Osteoblast (primary cell): ENCODE measurements at regions not wholly inside any gene's neighbourhood (a gene's known extent, or its start where the extent isn't known, plus 50 kb on each side); places are given as distances from the start of the nearest gene placed in this dataset.

ENCODE experiments used
- DNase-seq: peaks from one replicate; pipeline ENCODE4 v3.0.0; 2011; ENCODE audit warnings: low spot score, mixed read lengths; ENCODE audit not compliant: insufficient read length; ENCODE audit errors: missing footprints
- H2AFZ ChIP-seq: 2 replicates; pipeline ENCODE4 v1.6.0; 2011; ENCODE audit warnings: mild to moderate bottlenecking, low read length
- H3K27ac ChIP-seq: 2 replicates; pipeline ENCODE4 v1.5.1; 2011; ENCODE audit warnings: mild to moderate bottlenecking, low read depth, low read length, moderate library complexity
- H3K27me3 ChIP-seq: 2 replicates; pipeline ENCODE4 v1.6.0; 2012; ENCODE audit warnings: mild to moderate bottlenecking, control low read depth, inconsistent platforms, low read length, moderate library complexity; ENCODE audit not compliant: insufficient read depth
- H3K36me3 ChIP-seq: 2 replicates; pipeline ENCODE4 v1.5.1; 2011; ENCODE audit warnings: mild to moderate bottlenecking, low read length, control low read depth, moderate library complexity; ENCODE audit not compliant: insufficient read depth
- H3K4me1 ChIP-seq: 2 replicates; pipeline ENCODE4 v1.5.1; 2011; ENCODE audit warnings: mild to moderate bottlenecking, low read length, control low read depth, moderate library complexity; ENCODE audit not compliant: insufficient read depth
- H3K4me2 ChIP-seq: 2 replicates; pipeline ENCODE4 v1.6.0; 2011; ENCODE audit warnings: mild to moderate bottlenecking, low read length; ENCODE audit not compliant: insufficient read depth
- H3K4me3 ChIP-seq: fragments of 200-600 bp; sonication (generic); 3 replicates; pipeline ENCODE4 v1.5.1; 2012; ENCODE audit warnings: mild to moderate bottlenecking, low read length, inconsistent platforms; ENCODE audit not compliant: insufficient read depth
- H3K79me2 ChIP-seq: 2 replicates; pipeline ENCODE4 v1.6.0; 2012; ENCODE audit warnings: mild to moderate bottlenecking, low read length, control low read depth, inconsistent platforms; ENCODE audit not compliant: insufficient read depth
- H3K9me3 ChIP-seq: 2 replicates; pipeline ENCODE4 v1.5.1; 2011; ENCODE audit warnings: low read depth, low read length, control low read depth
- H4K20me1 ChIP-seq: 2 replicates; pipeline ENCODE4 v1.6.0; 2012; ENCODE audit warnings: mild to moderate bottlenecking, low read length, control low read depth; ENCODE audit not compliant: insufficient read depth
- CTCF ChIP-seq: IDR thresholded peaks from 2 replicates; pipeline ENCODE4 v1.5.1; 2011; ENCODE audit warnings: mild to moderate bottlenecking, low read depth, low read length, moderate library complexity; ENCODE audit errors: extremely low read depth

- no peaks in the 10 kb centered on the region for H3K4me1 ChIP-seq
- H3K36me3 ChIP-seq = no peaks in the 10 kb centered on the region
- H3K9me3 ChIP-seq = no peaks in the 10 kb centered on the region
- peaks cover 3% of the 10 kb centered on the region for H3K27me3 ChIP-seq
- H3K27ac ChIP-seq = no peak overlapping the region
- no peak overlapping the region for H3K4me2 ChIP-seq
- no peak overlapping the region for H2AFZ ChIP-seq
- H3K4me3 ChIP-seq = no peak overlapping the region
- no peak for TF ChIP-seq CTCF
- no peaks in the 10 kb centered on the region for H3K79me2 ChIP-seq
- H4K20me1 ChIP-seq = no peaks in the 10 kb centered on the region
- no peak for DNase-seq
Observed at GRCh38 chr1:60835649-60836048, 246.7 kb upstream of the NFIA start.

GRCh38 chr1:60833173-60833572, 249.2 kb upstream of the NFIA start:
- Histone ChIP-seq H3K79me2 (no peaks in the 10 kb centered on the region), H3K4me3 (no peak overlapping the region), H3K36me3 (no peaks in the 10 kb centered on the region), H2AFZ (no peak overlapping the region), H3K4me1 (no peaks in the 10 kb centered on the region), H3K4me2 (no peak overlapping the region), H3K27me3 (peaks cover 3% of the 10 kb centered on the region), H4K20me1 (no peaks in the 10 kb centered on the region), H3K27ac (no peak overlapping the region), H3K9me3 (no peaks in the 10 kb centered on the region)
- no peak for DNase-seq
- TF ChIP-seq CTCF = no peak

GRCh38 chr1:60832367-60832766, 250.0 kb upstream of the NFIA start:
- TF ChIP-seq CTCF = no peak
- H3K79me2 ChIP-seq = no peaks in the 10 kb centered on the region
- H3K27ac ChIP-seq = no peak overlapping the region
- H2AFZ ChIP-seq = no peak overlapping the region
- H3K27me3 ChIP-seq = no peaks in the 10 kb centered on the region
- no peaks in the 10 kb centered on the region for H3K4me1 ChIP-seq
- no peak overlapping the region for H3K4me3 ChIP-seq
- no peak overlapping the region for H3K4me2 ChIP-seq
- no peaks in the 10 kb centered on the region for H3K9me3 ChIP-seq
- no peaks in the 10 kb centered on the region for H3K36me3 ChIP-seq
- no peaks in the 10 kb centered on the region for H4K20me1 ChIP-seq
- DNase-seq = no peak

- H3K4me2 ChIP-seq = no peak overlapping the region
- H3K9me3 ChIP-seq = no peaks in the 10 kb centered on the region
- H3K4me1 ChIP-seq = no peaks in the 10 kb centered on the region
- no peak overlapping the region for H3K4me3 ChIP-seq
- TF ChIP-seq CTCF = no peak
- H4K20me1 ChIP-seq = no peaks in the 10 kb centered on the region
- no peak overlapping the region for H2AFZ ChIP-seq
- no peaks in the 10 kb centered on the region for H3K79me2 ChIP-seq
- no peaks in the 10 kb centered on the region for H3K27me3 ChIP-seq
- no peaks in the 10 kb centered on the region for H3K36me3 ChIP-seq
- H3K27ac ChIP-seq = no peak overlapping the region
- no peak for DNase-seq
Observed at GRCh38 chr1:60831780-60832179, 250.6 kb upstream of the NFIA start.
